ENCODE measurements at regions not wholly inside any gene's neighbourhood (a gene's known extent, or its start where the extent isn't known, plus 50 kb on each side); places are given as distances from the start of the nearest gene placed in this dataset.

GRCh38 chr3:109480014-109480413 lies 142.7 kb upstream of the DPPA4 start:
- no peak for TF ChIP-seq CTCF (conservative IDR thresholded peaks at IDR 0.05; ENCODE audit: low read depth, low read length)
- no peak for TF ChIP-seq EZH2 (IDR thresholded peaks at IDR 0.05; ENCODE audit: low read length, unreplicated experiment)
- no peak for TF ChIP-seq EZH2phosphoT487 (IDR thresholded peaks at IDR 0.05; ENCODE audit: borderline replicate concordance, low read length)
- H3K36me3 ChIP-seq (ENCODE audit: low read depth, low read length): no peaks in the 10 kb centered on the region
- H3K27me3 ChIP-seq (ENCODE audit: low read length): no peaks in the 10 kb centered on the region
- no peak overlapping the region for H3K4me2 ChIP-seq (ENCODE audit: low read length)
- H3K27ac ChIP-seq (ENCODE audit: low read length): no peak overlapping the region
- no peak overlapping the region for H2AFZ ChIP-seq (ENCODE audit: low read length)
- H3K9me2 ChIP-seq (replicated peaks; ENCODE audit: low read length): no peaks in the 10 kb centered on the region
- no peaks in the 10 kb centered on the region for H4K20me1 ChIP-seq (ENCODE audit: low read length)
- CTCF ChIA-PET: no interaction called here
- H3F3A ChIP-seq (ENCODE audit: low read length, unreplicated experiment): no peaks in the 10 kb centered on the region
- H3K9me3 ChIP-seq (ENCODE audit: low read length): no peaks in the 10 kb centered on the region
- intact Hi-C loops (cut with micrococcal nuclease): no loop called here
- no peak overlapping the region for H3K4me3 ChIP-seq (ENCODE audit: low read length)
- DNase-seq: no peak
- no peaks in the 10 kb centered on the region for H3K4me1 ChIP-seq (ENCODE audit: insufficient read depth, low read length)
- H3K9ac ChIP-seq (ENCODE audit: low read length): no peak overlapping the region
- ATAC-seq: no peak
- H3K79me2 ChIP-seq (ENCODE audit: low read length): no peaks in the 10 kb centered on the region
- no TSS peak for BruUV-seq (replicated peaks)
- POLR2A ChIA-PET (ENCODE audit: unreplicated experiment): interaction anchor here (0.6 kb wide), 1 partner anchor 177 kb away, joined by 4 read pairs; no protein-coding TSS in a partner anchor

GRCh38 chr3:109478614-109479013 lies 141.3 kb upstream of the DPPA4 start:
- POLR2A ChIA-PET (ENCODE audit: unreplicated experiment): no interaction called here
- no peak for ATAC-seq

More at GRCh38 chr3:109478614-109479013, 141.3 kb upstream of the DPPA4 start:
- no peak overlapping the region for H3K27ac ChIP-seq (ENCODE audit: low read length)
- H3K36me3 ChIP-seq (ENCODE audit: low read depth, low read length): no peaks in the 10 kb centered on the region
- CTCF ChIA-PET: no interaction called here
- H3K4me2 ChIP-seq (ENCODE audit: low read length): no peak overlapping the region
- BruUV-seq (replicated peaks): no TSS peak
- H3K4me1 ChIP-seq (ENCODE audit: insufficient read depth, low read length): no peaks in the 10 kb centered on the region
- no peaks in the 10 kb centered on the region for H3K27me3 ChIP-seq (ENCODE audit: low read length)
- no peak for TF ChIP-seq EZH2 (IDR thresholded peaks at IDR 0.05; ENCODE audit: low read length, unreplicated experiment)
- no peak for TF ChIP-seq CTCF (conservative IDR thresholded peaks at IDR 0.05; ENCODE audit: low read depth, low read length)
- TF ChIP-seq EZH2phosphoT487 (IDR thresholded peaks at IDR 0.05; ENCODE audit: borderline replicate concordance, low read length): no peak
- H3K9me2 ChIP-seq (replicated peaks; ENCODE audit: low read length): no peaks in the 10 kb centered on the region
- H3K4me3 ChIP-seq (ENCODE audit: low read length): no peak overlapping the region
- intact Hi-C loops (cut with micrococcal nuclease): no loop called here
- DNase-seq: no peak
- H3K9ac ChIP-seq (ENCODE audit: low read length): no peak overlapping the region
- no peaks in the 10 kb centered on the region for H3K79me2 ChIP-seq (ENCODE audit: low read length)
- H3F3A ChIP-seq (ENCODE audit: low read length, unreplicated experiment): no peaks in the 10 kb centered on the region
- H4K20me1 ChIP-seq (ENCODE audit: low read length): no peaks in the 10 kb centered on the region
- H3K9me3 ChIP-seq (ENCODE audit: low read length): no peaks in the 10 kb centered on the region
- H2AFZ ChIP-seq (ENCODE audit: low read length): no peak overlapping the region

All from PC-3 (cell line).